WERI-Rb-1 (cell line): ENCODE measurements at regions not wholly inside any gene's neighbourhood (a gene's known extent, or its start where the extent isn't known, plus 50 kb on each side); places are given as distances from the start of the nearest gene placed in this dataset.

Experiments used
- DNase-seq: peaks from one replicate; pipeline ENCODE4 v3.0.0-alpha.2; 2020
- H3K27ac ChIP-seq: fragments of 250-450 bp; sonication (Bioruptor Pico); 2 replicates; pipeline ENCODE4 v1.5.1; 2020; ENCODE audit warnings: mild to moderate bottlenecking, moderate library complexity
- H3K27me3 ChIP-seq: fragments of 250-450 bp; sonication (Bioruptor Pico); 2 replicates; pipeline ENCODE4 v1.5.1; 2021; ENCODE audit warnings: mild to moderate bottlenecking, low read depth, moderate library complexity; ENCODE audit not compliant: insufficient read depth, severe bottlenecking
- H3K36me3 ChIP-seq: fragments of 250-450 bp; sonication (Bioruptor Pico); 2 replicates; pipeline ENCODE4 v1.5.1; 2020; ENCODE audit warnings: mild to moderate bottlenecking, moderate library complexity
- H3K4me3 ChIP-seq: 2 replicates; pipeline ENCODE4 v1.5.1; 2011; ENCODE audit warnings: low read depth, mild to moderate bottlenecking, control low read depth, low read length
- H3K9me3 ChIP-seq: fragments of 250-450 bp; sonication (Bioruptor Pico); 2 replicates; pipeline ENCODE4 v1.5.1; 2021; ENCODE audit warnings: mild to moderate bottlenecking, moderate library complexity; ENCODE audit not compliant: severe bottlenecking
- CTCF ChIP-seq: IDR thresholded peaks from 2 replicates; pipeline ENCODE4 v1.5.1; 2011; ENCODE audit warnings: low read depth, mild to moderate bottlenecking, control low read depth, inconsistent platforms, low read length

GRCh38 chr1:185375583-185375982 is 58.5 kb upstream of the IVNS1ABP start:
- DNase-seq, result no peak
- Histone ChIP-seq H3K27me3 (no peaks in the 10 kb centered on the region), H3K9me3 (no peaks in the 10 kb centered on the region), H3K27ac (no peak overlapping the region), H3K4me3 (no peak overlapping the region), H3K36me3 (no peaks in the 10 kb centered on the region)
- TF ChIP-seq CTCF, result no peak

GRCh38 chr1:185373813-185374529 is 56.9 kb upstream of the IVNS1ABP start:
- H3K27ac ChIP-seq, result no peak overlapping the region
- no peak for TF ChIP-seq CTCF

GRCh38 chr1:185369786-185370185 is 52.7 kb upstream of the IVNS1ABP start:
- H3K4me3 ChIP-seq, result no peak overlapping the region
- no peaks in the 10 kb centered on the region for H3K9me3 ChIP-seq
- no peak for DNase-seq
- H3K27me3 ChIP-seq, result no peaks in the 10 kb centered on the region
- no peak for TF ChIP-seq CTCF
- no peaks in the 10 kb centered on the region for H3K36me3 ChIP-seq
- H3K27ac ChIP-seq, result no peak overlapping the region

More at GRCh38 chr1:185373813-185374529, 56.9 kb upstream of the IVNS1ABP start:
- Histone ChIP-seq H3K36me3 (no peaks in the 10 kb centered on the region), H3K27me3 (no peaks in the 10 kb centered on the region), H3K9me3 (no peaks in the 10 kb centered on the region), H3K4me3 (no peak overlapping the region)
- DNase-seq, result no peak

GRCh38 chr1:185368913-185369491 is 52.0 kb upstream of the IVNS1ABP start:
- Histone ChIP-seq H3K9me3 (no peaks in the 10 kb centered on the region), H3K27me3 (no peaks in the 10 kb centered on the region), H3K27ac (no peak overlapping the region), H3K4me3 (no peak overlapping the region), H3K36me3 (no peaks in the 10 kb centered on the region)
- no peak for DNase-seq
- TF ChIP-seq CTCF, result no peak

GRCh38 chr1:185368313-185368855 is 51.3 kb upstream of the IVNS1ABP start:
- Histone ChIP-seq H3K36me3 (no peaks in the 10 kb centered on the region), H3K27me3 (no peaks in the 10 kb centered on the region), H3K9me3 (no peaks in the 10 kb centered on the region), H3K27ac (no peak overlapping the region), H3K4me3 (no peak overlapping the region)
- TF ChIP-seq CTCF, result no peak
- no peak for DNase-seq
